ENCODE measurements at regions not wholly inside any gene's neighbourhood (a gene's known extent, or its start where the extent isn't known, plus 50 kb on each side); places are given as distances from the start of the nearest gene placed in this dataset.
A peak's percentile ranks its signal among the peaks of the same experiment; 100 is the strongest.
"Not testable (repeated sequence)": the region's sequence is repeated elsewhere in the genome, so short reads cannot be mapped to it uniquely, and the experiment has no call there.

DNA sequence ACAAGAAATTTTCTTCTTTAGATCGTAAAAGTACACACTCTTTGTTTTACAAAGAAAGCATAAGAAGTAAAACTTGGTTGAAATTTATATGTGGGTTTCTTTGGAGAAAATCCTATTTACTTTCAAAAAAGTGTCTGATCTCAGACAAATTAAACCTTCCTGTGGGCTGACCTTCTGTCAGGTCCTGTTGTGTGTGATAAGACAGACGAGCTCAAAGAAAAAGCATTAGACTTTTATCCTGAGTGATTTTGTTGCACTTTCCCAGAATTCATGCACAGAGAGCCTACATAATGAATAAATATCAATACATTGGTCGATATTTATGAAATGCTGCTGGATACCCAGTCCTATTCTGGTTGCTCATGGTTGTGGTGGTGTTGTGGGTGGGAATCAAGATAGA is 302.1 kb upstream of the SYNCRIP start:
- no peaks in the 10 kb centered on the region for H3K36me3 Mint-ChIP-seq
- H3K27ac Mint-ChIP-seq = no peak overlapping the region
- no peaks in the 10 kb centered on the region for H3K27me3 Mint-ChIP-seq

DNA sequence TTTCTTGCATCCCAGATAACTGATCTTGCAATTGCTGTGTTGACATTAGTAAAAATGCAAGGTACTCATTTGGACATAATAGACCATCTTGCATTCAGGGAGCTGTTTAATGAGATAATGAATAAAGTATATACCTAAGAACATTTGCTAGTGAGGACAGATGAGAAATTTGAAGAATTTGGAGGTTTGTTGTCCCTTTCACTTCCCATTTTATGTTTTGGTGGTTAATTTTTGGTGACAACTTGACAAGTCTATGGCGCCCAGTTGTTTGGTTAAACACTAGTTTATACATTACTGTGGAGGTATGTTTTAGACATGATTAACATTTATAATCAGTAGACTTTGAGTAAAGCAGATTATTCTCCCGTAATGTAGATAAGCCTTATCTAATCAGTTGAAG is 300.2 kb upstream of the SYNCRIP start:
- Mint-ChIP-seq H3K36me3 (no peaks in the 10 kb centered on the region), H3K9me3 (ENCODE audit: low read depth) (peaks cover 3% of the 10 kb centered on the region), H3K27ac (no peak overlapping the region), H3K27me3 (no peaks in the 10 kb centered on the region), H3K4me1 (ENCODE audit: low read depth) (no peaks in the 10 kb centered on the region), H3K4me3 (no peak overlapping the region)

More for the DNA sequence above, 302.1 kb upstream of the SYNCRIP start:
- Mint-ChIP-seq H3K4me3 (no peak overlapping the region), H3K9me3 (ENCODE audit: low read depth) (no peaks in the 10 kb centered on the region), H3K4me1 (ENCODE audit: low read depth) (no peaks in the 10 kb centered on the region)

- no peaks in the 10 kb centered on the region for H3K36me3 Mint-ChIP-seq
- H3K4me1 Mint-ChIP-seq (ENCODE audit: low read depth) = no peaks in the 10 kb centered on the region
- H3K27me3 Mint-ChIP-seq = no peaks in the 10 kb centered on the region
- H3K27ac Mint-ChIP-seq = no peak overlapping the region
- peaks cover 15% of the 10 kb centered on the region for H3K9me3 Mint-ChIP-seq (ENCODE audit: low read depth)
- H3K4me3 Mint-ChIP-seq = no peak overlapping the region
Measured at GRCh38 chr6:85936916-85937315, 294.2 kb upstream of the SYNCRIP start.

DNA sequence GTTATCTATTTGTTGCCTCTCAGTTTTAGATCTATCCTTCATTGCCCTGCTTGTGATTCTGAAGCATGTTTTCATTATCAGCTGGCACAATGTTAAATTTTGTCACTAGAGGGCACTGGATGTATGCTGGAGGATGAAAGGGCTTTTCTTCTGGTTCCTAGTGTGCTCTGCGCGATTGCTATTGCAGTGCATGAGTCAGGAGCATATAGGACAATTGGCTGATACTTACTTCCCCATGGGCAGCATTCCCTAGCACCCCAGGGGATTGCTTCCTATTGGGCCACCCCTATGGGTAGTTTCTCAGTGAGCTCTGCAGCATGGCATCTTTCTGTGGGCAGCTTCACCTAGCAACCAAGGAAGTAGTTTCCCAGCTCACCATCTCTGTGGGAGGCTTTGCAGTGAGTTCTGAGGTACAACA is 280.3 kb upstream of the SYNCRIP start:
- Mint-ChIP-seq H3K9me3 (ENCODE audit: low read depth) (no peaks in the 10 kb centered on the region), H3K27ac (no peak overlapping the region), H3K4me1 (ENCODE audit: low read depth) (no peaks in the 10 kb centered on the region), H3K36me3 (no peaks in the 10 kb centered on the region), H3K27me3 (no peaks in the 10 kb centered on the region), H3K4me3 (no peak overlapping the region)

DNA sequence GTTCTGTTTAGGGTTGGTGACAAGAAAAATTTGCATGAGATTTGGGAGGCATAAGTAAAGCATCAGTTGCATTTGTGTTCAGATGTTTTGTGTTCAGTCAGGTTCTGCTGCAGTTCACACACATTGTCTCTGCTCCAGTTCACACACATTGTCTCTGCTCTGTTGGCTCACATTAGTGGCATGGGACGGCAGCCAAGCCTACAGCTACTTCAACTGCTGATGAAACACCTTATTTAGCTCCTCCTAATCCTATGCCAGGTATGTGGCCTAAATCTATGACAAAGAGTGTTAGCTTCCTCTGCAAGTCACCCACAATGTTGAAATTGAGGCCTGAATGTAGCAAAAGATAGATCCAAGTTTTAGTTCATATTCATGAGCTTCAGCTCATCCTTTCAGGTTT is 278.1 kb upstream of the SYNCRIP start:
- Mint-ChIP-seq H3K4me3 (no peak overlapping the region), H3K4me1 (ENCODE audit: low read depth) (no peaks in the 10 kb centered on the region), H3K36me3 (no peaks in the 10 kb centered on the region), H3K27ac (no peak overlapping the region), H3K27me3 (no peaks in the 10 kb centered on the region), H3K9me3 (ENCODE audit: low read depth) (no peaks in the 10 kb centered on the region)

DNA sequence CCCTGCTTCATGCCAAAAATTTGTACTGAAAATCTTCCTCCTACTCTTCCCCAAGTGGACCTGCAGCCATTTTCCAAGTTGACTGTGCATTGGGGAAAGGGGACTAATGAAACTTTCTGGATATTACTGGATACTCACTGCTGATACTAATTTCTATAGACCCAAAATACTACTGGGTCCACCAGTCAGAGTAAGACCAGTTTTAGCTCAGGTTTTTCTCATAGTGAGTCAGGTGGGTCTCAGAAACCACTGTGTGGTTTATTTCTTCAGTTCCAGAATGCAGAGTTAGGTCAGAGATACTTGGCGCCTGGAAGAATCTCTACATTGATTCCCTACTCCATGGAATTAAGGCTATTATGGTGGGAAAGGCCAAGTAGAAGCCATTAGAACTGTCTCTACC is 274.8 kb upstream of the SYNCRIP start:
- Mint-ChIP-seq H3K9me3 (ENCODE audit: low read depth) (no peaks in the 10 kb centered on the region), H3K36me3 (no peaks in the 10 kb centered on the region), H3K27me3 (no peaks in the 10 kb centered on the region), H3K27ac (no peak overlapping the region), H3K4me3 (no peak overlapping the region), H3K4me1 (ENCODE audit: low read depth) (no peaks in the 10 kb centered on the region)

GRCh38 chr6:85913001-85913400 is 270.3 kb upstream of the SYNCRIP start:
- Mint-ChIP-seq H3K4me3 (no peak overlapping the region), H3K9me3 (ENCODE audit: low read depth) (no peaks in the 10 kb centered on the region), H3K27ac (no peak overlapping the region), H3K4me1 (ENCODE audit: low read depth) (no peaks in the 10 kb centered on the region), H3K36me3 (no peaks in the 10 kb centered on the region), H3K27me3 (no peaks in the 10 kb centered on the region)

DNA sequence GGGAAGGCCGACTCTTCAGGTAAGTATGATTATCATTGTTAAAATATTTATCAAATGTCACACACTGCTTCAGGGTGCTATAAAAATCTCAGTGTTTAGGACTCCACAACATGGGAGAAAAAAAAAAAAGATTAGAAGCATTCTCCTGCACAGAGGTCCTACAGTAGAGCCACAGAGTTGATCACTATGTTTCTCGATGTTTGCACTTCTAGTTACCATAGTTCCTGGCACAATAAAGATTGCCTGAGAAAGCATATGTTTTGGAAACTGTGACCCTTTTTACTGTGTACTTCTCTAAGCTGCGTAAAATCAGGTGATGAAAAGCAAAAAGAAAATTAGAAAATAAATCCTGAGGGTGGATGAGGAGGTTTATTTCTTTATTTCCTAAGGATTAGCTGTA is 269.9 kb upstream of the SYNCRIP start:
- no peak overlapping the region for H3K27ac Mint-ChIP-seq
- peaks cover 2% of the 10 kb centered on the region for H3K9me3 Mint-ChIP-seq (ENCODE audit: low read depth)

DNA sequence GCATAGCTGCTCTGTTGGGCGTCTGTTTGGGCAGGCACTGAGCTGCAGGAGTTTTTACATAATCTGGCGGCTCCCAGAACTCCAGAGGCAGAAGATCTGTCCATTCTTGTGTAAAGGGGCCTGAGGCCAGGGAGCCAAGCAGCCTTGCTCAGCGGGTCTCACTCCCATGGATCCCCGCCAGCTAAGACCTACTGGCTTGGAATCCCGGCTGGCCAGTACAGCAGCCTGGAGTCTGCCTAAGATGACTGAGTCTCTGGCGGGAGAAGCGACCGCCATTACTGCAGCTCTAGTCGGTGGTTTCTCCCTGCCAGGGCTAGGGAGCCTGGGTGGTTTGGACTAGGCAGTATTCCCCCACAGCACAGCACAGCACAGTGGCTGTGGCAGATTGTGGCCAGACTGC is 268.4 kb upstream of the SYNCRIP start:
- Mint-ChIP-seq H3K27ac (no peak overlapping the region), H3K9me3 (ENCODE audit: low read depth) (peaks cover 5% of the 10 kb centered on the region)

More for the DNA sequence above, 269.9 kb upstream of the SYNCRIP start:
- Mint-ChIP-seq H3K4me3 (no peak overlapping the region), H3K27me3 (no peaks in the 10 kb centered on the region), H3K36me3 (no peaks in the 10 kb centered on the region), H3K4me1 (ENCODE audit: low read depth) (no peaks in the 10 kb centered on the region)

GRCh38 chr6:85908120-85908519 is 265.4 kb upstream of the SYNCRIP start:
- H3K36me3 Mint-ChIP-seq; H3K4me1 Mint-ChIP-seq (ENCODE audit: low read depth); H3K27ac Mint-ChIP-seq; H3K4me3 Mint-ChIP-seq; H3K9me3 Mint-ChIP-seq (ENCODE audit: low read depth); H3K27me3 Mint-ChIP-seq: not testable (repeated sequence)

More for the DNA sequence above, 268.4 kb upstream of the SYNCRIP start:
- Mint-ChIP-seq H3K4me3 (no peak overlapping the region), H3K36me3 (no peaks in the 10 kb centered on the region), H3K4me1 (ENCODE audit: low read depth) (no peaks in the 10 kb centered on the region), H3K27me3 (no peaks in the 10 kb centered on the region)

DNA sequence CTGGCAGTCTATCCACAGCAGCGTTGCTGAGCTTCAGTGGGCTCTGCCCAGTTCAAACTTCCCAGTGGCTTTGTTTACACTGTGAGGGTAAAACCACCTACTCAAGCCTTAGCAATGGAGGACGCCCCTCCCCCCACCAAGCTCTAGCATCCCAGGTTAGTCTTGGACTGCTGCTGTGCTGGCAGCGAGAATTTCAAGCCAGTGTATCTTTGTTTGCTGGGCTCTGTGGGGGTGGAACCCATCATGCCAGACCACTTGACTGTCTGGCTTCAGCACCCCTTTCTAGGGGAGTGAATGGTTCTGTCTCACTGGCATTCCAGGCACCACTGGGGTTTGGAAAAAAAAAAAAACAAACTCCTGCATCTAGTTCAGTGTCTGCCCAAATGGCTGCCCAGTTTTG is 249.7 kb upstream of the SYNCRIP start:
- Mint-ChIP-seq H3K27me3 (peaks cover 8% of the 10 kb centered on the region), H3K36me3 (no peaks in the 10 kb centered on the region), H3K4me1 (ENCODE audit: low read depth) (no peaks in the 10 kb centered on the region), H3K27ac (no peak overlapping the region), H3K4me3 (no peak overlapping the region), H3K9me3 (ENCODE audit: low read depth) (peaks cover 13% of the 10 kb centered on the region)

- Mint-ChIP-seq H3K27me3 (peaks cover 12% of the 10 kb centered on the region), H3K9me3 (ENCODE audit: low read depth) (peaks cover 8% of the 10 kb centered on the region), H3K4me1 (ENCODE audit: low read depth) (no peaks in the 10 kb centered on the region), H3K36me3 (no peaks in the 10 kb centered on the region), H3K27ac (no peak overlapping the region), H3K4me3 (no peak overlapping the region)
Measured at GRCh38 chr6:85887461-85887860, 244.8 kb upstream of the SYNCRIP start.

GRCh38 chr6:85868685-85869084 is 226.0 kb upstream of the SYNCRIP start:
- Mint-ChIP-seq H3K27me3 (no peaks in the 10 kb centered on the region), H3K4me3 (no peak overlapping the region), H3K27ac (no peak overlapping the region), H3K4me1 (ENCODE audit: low read depth) (no peaks in the 10 kb centered on the region), H3K36me3 (no peaks in the 10 kb centered on the region), H3K9me3 (ENCODE audit: low read depth) (no peaks in the 10 kb centered on the region)

GRCh38 chr6:85867595-85867994 is 224.9 kb upstream of the SYNCRIP start:
- H3K36me3 Mint-ChIP-seq = no peaks in the 10 kb centered on the region
- no peak overlapping the region for H3K27ac Mint-ChIP-seq
- no peaks in the 10 kb centered on the region for H3K9me3 Mint-ChIP-seq (ENCODE audit: low read depth)
- no peaks in the 10 kb centered on the region for H3K4me1 Mint-ChIP-seq (ENCODE audit: low read depth)
- H3K27me3 Mint-ChIP-seq = no peaks in the 10 kb centered on the region
- H3K4me3 Mint-ChIP-seq = no peak overlapping the region

- Mint-ChIP-seq H3K4me3 (peak overlapping the region; percentile 6), H3K27me3 (no peaks in the 10 kb centered on the region), H3K27ac (no peak overlapping the region), H3K9me3 (ENCODE audit: low read depth) (no peaks in the 10 kb centered on the region), H3K36me3 (no peaks in the 10 kb centered on the region), H3K4me1 (ENCODE audit: low read depth) (no peaks in the 10 kb centered on the region)
Measured at GRCh38 chr6:85866758-85867401, 224.2 kb upstream of the SYNCRIP start.

DNA sequence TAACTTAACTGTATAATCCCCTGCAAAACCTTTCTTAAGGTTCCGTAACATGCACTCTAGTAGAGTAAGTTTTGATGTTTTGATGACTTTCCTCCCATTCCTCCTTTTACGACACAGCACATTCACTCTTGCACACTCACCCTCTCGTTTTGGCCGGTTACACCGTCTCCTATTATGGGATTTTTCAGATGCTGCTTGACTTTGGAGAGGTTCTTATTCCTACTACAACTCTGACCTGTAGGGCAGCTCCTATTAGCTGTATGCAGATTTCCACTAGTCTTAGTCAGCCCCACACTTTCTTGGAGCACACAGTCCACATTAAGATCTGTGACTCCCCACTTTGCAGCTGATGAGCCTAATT is 223.7 kb upstream of the SYNCRIP start:
- Mint-ChIP-seq H3K27me3 (no peaks in the 10 kb centered on the region), H3K36me3 (no peaks in the 10 kb centered on the region), H3K9me3 (ENCODE audit: low read depth) (no peaks in the 10 kb centered on the region), H3K27ac (no peak overlapping the region), H3K4me3 (no peak overlapping the region), H3K4me1 (ENCODE audit: low read depth) (no peaks in the 10 kb centered on the region)

Measured in activated naive CD8-positive, alpha-beta T cell (primary cell).